Sigmoid colon (tissue), 6 donors: ENCODE measurements at regions not wholly inside any gene's neighbourhood (a gene's known extent, or its start where the extent isn't known, plus 50 kb on each side); places are given as distances from the start of the nearest gene placed in this dataset.

Experiments
- DNase-seq: peaks from one replicate; pipeline ENCODE4 v3.0.0-alpha.2; 2019
- H3K27ac ChIP-seq, 4 donors: fragments of 200-600 bp; sonication (generic); one replicate each; pipeline ENCODE4 v1.5.1; 2016 to 2019; ENCODE audit warnings: mild to moderate bottlenecking in 1 of 4
- H3K27me3 ChIP-seq, 3 donors: fragments of 200-600 bp; sonication (generic); one replicate each; pipeline ENCODE4 v1.5.1; 2019; ENCODE audit warnings: mild to moderate bottlenecking in 1 of 3
- H3K36me3 ChIP-seq, 4 donors: fragments of 200-600 bp; sonication (generic); one replicate each; pipeline ENCODE4 v1.5.1; 2016 to 2019
- H3K4me1 ChIP-seq, 4 donors: fragments of 200-600 bp; sonication (generic); one replicate each; pipeline ENCODE4 v1.5.1; 2017 to 2019
- H3K4me3 ChIP-seq, 4 donors: fragments of 200-600 bp; sonication (generic); one replicate each; pipeline ENCODE4 v1.5.1; 2017 to 2019; ENCODE audit warnings: mild to moderate bottlenecking in 2 of 4, moderate library complexity in 1 of 4
- H3K9me3 ChIP-seq, 4 donors: fragments of 200-600 bp in 3 of 4; sonication (generic) in 3 of 4; one replicate each; pipeline versions ENCODE4 v1.5.1 to v1.6.1; 2013 to 2019
- CTCF ChIP-seq, 4 experiments: fragments of 450-650 bp in 3 of 4; fragments of 200-600 bp in 1 of 4; IDR thresholded peaks; one replicate each; pipeline ENCODE4 v1.5.1; 2016 to 2019; ENCODE audit warnings: antibody characterized with exemption in 4 of 4, mild to moderate bottlenecking in 3 of 4, moderate library complexity in 2 of 4
- EP300 ChIP-seq, 4 donors: sonication (generic); formaldehyde crosslinking; IDR thresholded peaks; one replicate each; pipeline ENCODE4 v1.6.1; 2017; ENCODE audit warnings: antibody characterized with exemption in 4 of 4
- POLR2A ChIP-seq, 2 donors: fragments of 450-650 bp; IDR thresholded peaks; one replicate each; pipeline ENCODE4 v1.6.1; 2016; ENCODE audit warnings: antibody characterized with exemption in 2 of 2, mild to moderate bottlenecking in 2 of 2, moderate library complexity in 2 of 2
- POLR2AphosphoS5 ChIP-seq, 4 donors: sonication (generic); formaldehyde crosslinking; IDR thresholded peaks; one replicate each; pipeline ENCODE4 v1.6.1; 2017; ENCODE audit warnings: antibody characterized with exemption in 4 of 4
- WGBS, 2 donors: extraction: QIAGEN DNeasy Blood & Tissue Kit; methylation state at CpG; one replicate each; pipeline ENCODE4 v1.1.7; 2013; 5-methylcytosine and 5-hydroxymethylcytosine counted together
- intact Hi-C: fragments of 100-400 bp; cut with DNase I; formaldehyde crosslinking; loops from one replicate; pipeline ENCODE4 v1.15.1; 2023
- donor health status: healthy with polysubstance abuse.
- donor health status: healthy.

- WGBS, 2 donors = 18 to 46% methylated on average over 8 of the region's 8 CpGs
- TF ChIP-seq POLR2AphosphoS5 (IDR thresholded peaks at IDR 0.05) (no peak), EP300 (IDR thresholded peaks at IDR 0.05) (no peak), POLR2A (IDR thresholded peaks at IDR 0.05) (no peak), CTCF (IDR thresholded peaks at IDR 0.05) (no peak)
- H3K4me3 ChIP-seq = peak overlapping the region in 3 of 4 donors; percentile 19 to 38 (median 32)
- no peaks in the 10 kb centered on the region for H3K36me3 ChIP-seq
- intact Hi-C loops = no loop called here
- DNase-seq = no peak
- H3K4me1 ChIP-seq = peaks cover 0 to 19% (median 12%) of the 10 kb centered on the region in 4 donors
- no peaks in the 10 kb centered on the region for H3K27me3 ChIP-seq
- H3K9me3 ChIP-seq = no peaks in the 10 kb centered on the region
- no peak overlapping the region for H3K27ac ChIP-seq
Measured at GRCh38 chr1:173406783-173407230, 70.3 kb upstream of the PRDX6 start.

DNA sequence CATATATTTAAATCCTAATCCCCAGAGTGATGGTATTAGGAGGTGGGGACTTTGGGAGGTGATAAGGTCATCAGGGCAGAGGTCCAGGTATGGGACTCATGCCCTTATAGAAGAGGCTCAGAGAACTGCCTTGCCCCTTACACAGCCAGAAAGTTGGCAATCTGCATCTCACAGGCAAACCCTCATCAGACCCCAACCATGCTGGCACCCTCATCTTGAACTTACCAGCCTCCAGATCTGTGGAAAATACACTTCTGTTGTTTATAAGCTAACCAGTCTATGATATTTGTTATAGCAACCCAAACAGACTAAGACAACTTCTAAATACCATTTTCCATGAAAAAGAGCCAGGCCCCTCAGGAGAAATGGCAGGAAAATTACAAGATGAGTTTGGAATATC lies 69.3 kb upstream of the PRDX6 start:
- no peak overlapping the region for H3K27ac ChIP-seq
- no peaks in the 10 kb centered on the region for H3K36me3 ChIP-seq
- no peak overlapping the region for H3K4me3 ChIP-seq
- H3K9me3 ChIP-seq = no peaks in the 10 kb centered on the region
- no peak for DNase-seq
- TF ChIP-seq EP300 (IDR thresholded peaks at IDR 0.05) = no peak
- TF ChIP-seq POLR2AphosphoS5 (IDR thresholded peaks at IDR 0.05) = no peak
- intact Hi-C loops = no loop called here
- H3K4me1 ChIP-seq = peaks cover 0 to 18% (median 8%) of the 10 kb centered on the region in 4 donors
- no peaks in the 10 kb centered on the region for H3K27me3 ChIP-seq

DNA sequence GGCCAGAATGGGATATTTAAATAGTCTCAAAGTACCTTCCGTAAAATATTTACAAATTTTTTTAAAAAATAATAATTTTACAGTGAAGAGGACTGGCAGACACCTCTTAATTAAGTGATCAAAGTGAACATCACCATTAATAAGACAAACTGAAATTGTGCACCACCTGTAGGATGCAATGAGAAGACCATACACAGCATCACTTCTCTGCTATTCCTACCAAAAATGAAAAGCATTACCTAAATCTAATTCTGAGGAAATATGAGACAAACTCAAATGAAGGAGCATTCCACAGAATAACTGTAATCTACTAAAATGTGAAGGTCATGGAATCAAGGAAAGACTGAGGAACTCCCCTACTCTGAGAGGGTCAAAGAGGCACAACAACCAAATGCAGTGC lies 68.2 kb upstream of the PRDX6 start:
- H3K9me3 ChIP-seq = no peaks in the 10 kb centered on the region
- no peaks in the 10 kb centered on the region for H3K27me3 ChIP-seq
- 91 to 94% methylated on average over 1 of the region's 1 CpG for WGBS, 2 donors
- no peaks in the 10 kb centered on the region for H3K36me3 ChIP-seq
- no peak for TF ChIP-seq CTCF (IDR thresholded peaks at IDR 0.05)
- no peak for TF ChIP-seq POLR2AphosphoS5 (IDR thresholded peaks at IDR 0.05)
- TF ChIP-seq POLR2A (IDR thresholded peaks at IDR 0.05) = no peak
- TF ChIP-seq EP300 (IDR thresholded peaks at IDR 0.05) = no peak
- peaks cover 0 to 18% (median 8%) of the 10 kb centered on the region in 4 donors for H3K4me1 ChIP-seq
- intact Hi-C loops = no loop called here
- H3K27ac ChIP-seq = no peak overlapping the region
- DNase-seq = no peak
- H3K4me3 ChIP-seq = no peak overlapping the region

DNA sequence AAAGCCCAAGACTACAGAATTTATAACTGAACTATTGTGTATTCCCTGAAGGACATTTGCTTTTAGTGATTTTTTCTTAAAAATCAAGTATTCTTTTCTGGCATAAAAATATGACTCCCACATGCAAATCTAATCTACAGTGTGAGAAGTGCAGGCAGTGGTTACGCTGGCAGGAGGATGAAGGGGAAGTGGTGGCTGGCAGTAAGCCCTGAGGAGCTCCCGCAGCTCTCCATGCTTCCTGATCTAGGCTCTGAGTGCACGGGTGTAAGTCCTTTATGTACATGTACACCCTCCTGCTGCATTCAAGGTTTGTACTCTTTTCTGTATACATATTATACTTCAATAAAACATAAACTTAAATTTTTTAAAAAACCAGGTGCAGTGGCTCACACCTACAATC lies 67.5 kb upstream of the PRDX6 start:
- 38 to 58% methylated on average over 3 of the region's 3 CpGs for WGBS, 2 donors
- Histone ChIP-seq H3K27me3 (no peaks in the 10 kb centered on the region), H3K36me3 (no peaks in the 10 kb centered on the region), H3K4me3 (no peak overlapping the region), H3K27ac (no peak overlapping the region), H3K4me1 (peaks cover 0 to 18% (median 8%) of the 10 kb centered on the region in 4 donors), H3K9me3 (no peaks in the 10 kb centered on the region)
- no peak for DNase-seq
- TF ChIP-seq EP300 (IDR thresholded peaks at IDR 0.05) (no peak), POLR2A (IDR thresholded peaks at IDR 0.05) (no peak), POLR2AphosphoS5 (IDR thresholded peaks at IDR 0.05) (no peak), CTCF (IDR thresholded peaks at IDR 0.05) (no peak)
- intact Hi-C loops = no loop called here

- no peak for TF ChIP-seq POLR2AphosphoS5 (IDR thresholded peaks at IDR 0.05)
- TF ChIP-seq EP300 (IDR thresholded peaks at IDR 0.05) = no peak
- TF ChIP-seq POLR2A (IDR thresholded peaks at IDR 0.05) = no peak
- no peak for TF ChIP-seq CTCF (IDR thresholded peaks at IDR 0.05)
- Histone ChIP-seq H3K27ac (no peak overlapping the region), H3K27me3 (no peaks in the 10 kb centered on the region), H3K36me3 (no peaks in the 10 kb centered on the region), H3K4me1 (peaks cover 0 to 16% (median 6%) of the 10 kb centered on the region in 4 donors), H3K9me3 (no peaks in the 10 kb centered on the region), H3K4me3 (no peak overlapping the region)
- WGBS, 2 donors = 69 to 88% methylated on average over 4 of the region's 4 CpGs
- intact Hi-C loops = no loop called here
- DNase-seq = no peak
Measured at GRCh38 chr1:173410133-173410793, 66.9 kb upstream of the PRDX6 start.
